Stimulated activated CD4-positive, alpha-beta T cell treated with anti-CD3 and anti-CD28 coated beads, TNF-alpha, amount 100 ng/mL, for 24 hours (primary cell): ENCODE measurements at regions not wholly inside any gene's neighbourhood (a gene's known extent, or its start where the extent isn't known, plus 50 kb on each side); places are given as distances from the start of the nearest gene placed in this dataset.

ENCODE experiments used
- DNase-seq, 3 experiments: peaks; one replicate each; pipeline ENCODE4 v3.0.0-alpha.2; 2020; ENCODE audit warnings: low read depth in 3 of 3

GRCh38 chr2:860259-860855 lies 90.3 kb upstream of the SNTG2 start:
- no peak for DNase-seq

- DNase-seq = no peak
Observed at GRCh38 chr2:858646-859045, 92.0 kb upstream of the SNTG2 start.

GRCh38 chr2:857937-858336 lies 92.7 kb upstream of the SNTG2 start:
- no peak for DNase-seq

GRCh38 chr2:857081-857480 lies 93.6 kb upstream of the SNTG2 start:
- DNase-seq = no peak

- DNase-seq = no peak
Observed at GRCh38 chr2:856456-856855, 94.2 kb upstream of the SNTG2 start.

GRCh38 chr2:856041-856440 lies 94.6 kb upstream of the SNTG2 start:
- DNase-seq = no peak

GRCh38 chr2:855177-855576 lies 95.5 kb upstream of the SNTG2 start:
- no peak for DNase-seq

GRCh38 chr2:854460-854859 lies 96.2 kb upstream of the SNTG2 start:
- peak in 1 of 3 experiments; percentile 39 for DNase-seq

- DNase-seq = no peak
Observed at GRCh38 chr2:853203-853870, 97.3 kb upstream of the SNTG2 start.

GRCh38 chr2:852168-852567 lies 98.5 kb upstream of the SNTG2 start:
- DNase-seq = no peak

- no peak for DNase-seq
Observed at GRCh38 chr2:851680-852079, 99.0 kb upstream of the SNTG2 start.

- DNase-seq = no peak
Observed at GRCh38 chr2:851078-851477, 99.6 kb upstream of the SNTG2 start.

- no peak for DNase-seq
Observed at GRCh38 chr2:850429-850828, 100.2 kb upstream of the SNTG2 start.

- DNase-seq = no peak
Observed at GRCh38 chr2:848099-848498, 102.5 kb upstream of the SNTG2 start.

GRCh38 chr2:847669-848068 lies 103.0 kb upstream of the SNTG2 start:
- DNase-seq = no peak

- no peak for DNase-seq
Observed at GRCh38 chr2:844715-845114, 105.9 kb upstream of the SNTG2 start.

- DNase-seq = no peak
Observed at GRCh38 chr2:842151-842803, 108.4 kb upstream of the SNTG2 start.

- DNase-seq = no peak
Observed at GRCh38 chr2:841036-841435, 109.6 kb upstream of the SNTG2 start.

- no peak for DNase-seq
Observed at GRCh38 chr2:834233-834632, 116.4 kb upstream of the SNTG2 start.

- DNase-seq = no peak
Observed at GRCh38 chr2:833180-833579, 117.5 kb upstream of the SNTG2 start.

- DNase-seq = no peak
Observed at GRCh38 chr2:832635-833034, 118.0 kb upstream of the SNTG2 start.

- DNase-seq = no peak
Observed at GRCh38 chr2:831622-832021, 119.0 kb upstream of the SNTG2 start.

- no peak for DNase-seq
Observed at GRCh38 chr2:831225-831536, 119.5 kb upstream of the SNTG2 start.
